ENCODE measurements at regions not wholly inside any gene's neighbourhood (a gene's known extent, or its start where the extent isn't known, plus 50 kb on each side); places are given as distances from the start of the nearest gene placed in this dataset.

DNA sequence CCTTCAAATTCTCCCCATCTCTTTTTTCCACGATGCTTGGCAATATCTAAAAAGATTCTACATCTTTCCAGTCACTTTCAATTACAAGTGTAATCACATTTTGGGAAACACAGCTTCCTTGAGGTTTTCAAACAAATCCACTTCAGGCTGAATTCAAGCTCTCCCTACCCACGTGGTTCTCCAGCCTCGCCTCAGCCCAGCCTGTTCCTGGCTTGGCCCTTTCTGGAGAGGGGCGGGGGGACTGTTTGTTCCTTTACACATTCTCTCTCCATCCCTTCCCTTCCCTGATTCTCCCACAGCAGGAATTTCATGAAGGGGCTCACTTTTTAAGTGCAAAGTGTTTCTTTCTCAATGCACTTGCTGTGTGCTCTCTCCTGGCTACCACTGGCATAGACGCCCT lies 226.3 kb upstream of the SOX11 start:
- DNase-seq = no peak

DNA sequence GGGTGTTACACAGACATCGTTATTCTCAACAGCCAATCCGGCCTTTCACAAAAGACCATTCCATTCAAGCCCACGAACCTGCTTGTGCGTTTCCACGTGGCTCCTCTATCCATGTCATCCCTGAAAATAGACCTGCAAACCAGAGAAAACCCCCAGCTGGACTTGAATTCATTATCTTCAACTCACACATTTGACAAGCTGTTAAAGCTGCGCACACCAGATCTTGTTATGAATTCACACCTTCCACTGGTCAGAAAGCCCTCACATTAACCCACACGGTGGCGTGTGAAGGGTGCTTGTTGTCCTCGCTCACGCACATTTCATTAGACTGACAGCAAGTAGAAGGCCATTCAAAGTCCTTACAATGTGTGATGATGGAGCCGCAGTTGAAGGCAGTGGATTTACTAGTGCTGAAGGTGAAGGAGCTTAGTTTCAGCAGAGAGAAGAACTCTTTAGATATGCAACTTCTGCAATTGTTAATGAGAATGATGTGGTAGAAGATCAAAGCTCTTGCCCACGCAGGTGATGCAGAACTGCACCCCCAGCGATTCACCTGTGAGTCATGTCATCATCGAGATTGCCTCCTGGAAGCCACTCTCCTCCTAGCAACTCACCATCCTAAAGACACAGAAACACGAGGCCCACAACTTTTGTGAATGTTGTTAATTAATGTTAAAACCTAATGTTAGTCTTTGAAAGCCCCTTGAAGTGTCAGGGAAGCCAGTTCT lies 224.8 kb upstream of the SOX11 start:
- DNase-seq = no peak

DNA sequence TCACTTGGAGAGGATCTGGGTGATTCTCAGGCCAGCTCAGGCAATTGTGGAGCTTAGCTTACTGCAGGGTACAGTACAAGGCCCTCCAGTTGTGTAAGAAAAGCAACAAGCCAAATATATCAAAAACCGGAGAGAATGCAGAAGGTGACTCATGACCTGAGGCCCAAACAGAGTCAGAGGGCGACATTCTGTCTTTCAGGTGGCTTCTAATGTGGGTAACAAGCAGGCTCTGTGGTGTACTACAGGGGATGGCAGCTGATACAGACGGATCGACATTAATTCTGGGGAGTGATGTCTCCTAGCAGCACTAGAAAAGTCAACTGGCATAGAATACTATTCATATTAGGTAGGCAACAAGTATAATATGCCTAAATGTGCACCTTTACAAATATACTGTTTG lies 219.5 kb upstream of the SOX11 start:
- DNase-seq = peak; percentile 43

DNA sequence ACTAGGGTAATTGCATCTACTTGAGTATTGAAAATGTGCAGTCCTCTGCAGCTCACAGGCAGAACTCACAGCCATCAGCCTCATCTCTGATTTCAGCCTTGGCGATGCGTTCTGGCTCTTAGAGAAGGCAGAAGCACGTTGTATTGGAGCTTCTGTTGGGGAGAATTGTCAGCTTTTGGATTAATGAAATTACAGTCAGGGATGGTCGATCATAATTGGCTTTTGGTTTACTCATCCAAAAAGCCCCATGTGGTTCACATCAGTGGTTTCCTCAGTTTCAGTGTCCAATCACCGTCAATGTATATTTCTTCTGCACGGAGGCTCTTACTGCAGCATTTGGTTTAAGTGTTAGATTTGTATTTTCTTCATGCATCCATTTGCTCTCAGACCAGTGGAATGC lies 218.5 kb upstream of the SOX11 start:
- no peak for DNase-seq

DNA sequence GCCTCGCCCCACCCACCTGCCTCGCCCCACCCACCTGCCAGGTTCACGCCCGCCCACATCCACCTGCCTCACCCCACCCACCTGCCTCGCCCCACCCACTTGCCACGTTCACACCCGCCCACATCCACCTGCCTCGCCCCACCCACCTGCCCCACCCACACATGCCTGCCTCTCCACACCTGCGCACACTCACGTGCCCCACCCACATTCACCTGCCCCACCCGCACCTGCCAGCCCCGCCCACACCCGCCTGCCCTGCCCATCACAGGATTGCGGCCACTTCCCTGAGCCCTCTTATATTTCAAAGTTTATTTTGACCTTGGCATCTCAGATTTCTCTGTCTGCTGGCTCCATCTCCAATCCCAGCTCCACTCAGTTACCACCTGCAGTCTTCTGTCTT lies 217.5 kb upstream of the SOX11 start:
- DNase-seq = no peak

DNA sequence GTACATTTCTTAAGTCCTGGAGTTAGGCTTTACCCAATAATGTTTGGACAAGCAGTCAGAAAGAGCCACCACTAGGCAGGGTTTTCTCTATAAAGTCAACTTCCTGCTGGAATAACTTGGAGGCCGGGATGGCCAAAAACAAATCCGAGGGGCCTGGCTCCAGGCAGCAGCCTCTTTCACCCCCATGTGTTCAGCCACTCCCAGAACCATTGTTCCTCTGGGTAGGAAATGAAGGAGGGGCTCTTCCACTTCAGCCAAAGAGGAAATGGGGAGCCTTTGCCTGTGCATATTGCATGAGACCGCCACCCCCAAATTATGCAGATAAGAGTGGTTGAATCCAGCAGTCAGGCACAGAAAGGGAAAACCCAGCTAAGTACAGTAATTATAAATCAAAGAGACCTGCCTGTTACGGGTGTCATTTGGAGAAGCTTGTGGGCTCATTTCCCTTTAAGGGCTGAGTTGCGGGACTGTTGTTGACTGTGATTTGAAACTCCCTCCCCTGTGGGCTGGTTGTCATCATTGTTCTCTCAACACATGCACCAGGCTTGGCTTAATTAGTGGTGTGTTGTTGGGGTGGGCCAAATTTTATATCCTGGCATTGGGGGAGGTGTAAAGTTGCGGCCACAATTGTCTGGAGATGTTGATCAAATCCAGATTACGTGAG lies 212.8 kb upstream of the SOX11 start:
- DNase-seq = no peak

DNA sequence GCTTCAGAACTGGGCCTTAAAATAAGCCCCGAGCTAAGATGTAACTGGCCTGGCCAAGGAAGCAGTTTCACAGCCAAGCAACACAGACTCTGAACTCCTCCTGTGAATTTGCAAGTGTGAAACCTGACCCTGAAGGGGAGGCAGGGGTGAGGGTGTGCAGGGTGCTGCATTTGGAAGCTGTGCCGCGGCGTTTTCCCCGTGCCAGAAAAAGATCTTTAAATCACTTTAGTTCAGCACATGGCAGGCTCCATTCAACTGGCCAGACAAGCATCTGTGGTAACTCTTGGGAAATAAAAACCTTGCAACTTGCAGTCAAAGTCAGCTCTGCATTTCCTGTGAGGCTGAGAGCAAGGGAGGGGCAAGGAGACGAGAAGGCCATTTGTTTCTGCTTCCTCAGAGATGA lies 209.3 kb upstream of the SOX11 start:
- DNase-seq = no peak

DNA sequence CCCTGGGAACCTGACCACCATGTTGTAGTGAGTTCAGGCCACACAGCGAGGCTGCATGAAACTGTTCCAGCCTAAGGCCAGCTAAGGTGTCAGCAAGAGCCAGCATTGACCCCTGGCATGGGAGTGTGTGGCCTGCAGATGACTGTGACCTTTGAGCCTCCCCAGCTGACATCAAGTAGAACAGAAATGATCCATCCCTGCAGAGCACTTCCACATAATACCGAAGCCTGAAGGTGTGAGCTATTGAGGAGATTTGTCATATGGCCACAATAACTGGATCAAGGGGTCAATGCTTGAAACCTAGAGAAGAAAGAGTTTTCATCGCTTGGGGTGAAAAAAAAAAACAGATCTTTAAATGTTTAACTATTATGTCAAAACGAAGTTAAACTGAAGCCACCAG lies 207.3 kb upstream of the SOX11 start:
- no peak for DNase-seq

DNA sequence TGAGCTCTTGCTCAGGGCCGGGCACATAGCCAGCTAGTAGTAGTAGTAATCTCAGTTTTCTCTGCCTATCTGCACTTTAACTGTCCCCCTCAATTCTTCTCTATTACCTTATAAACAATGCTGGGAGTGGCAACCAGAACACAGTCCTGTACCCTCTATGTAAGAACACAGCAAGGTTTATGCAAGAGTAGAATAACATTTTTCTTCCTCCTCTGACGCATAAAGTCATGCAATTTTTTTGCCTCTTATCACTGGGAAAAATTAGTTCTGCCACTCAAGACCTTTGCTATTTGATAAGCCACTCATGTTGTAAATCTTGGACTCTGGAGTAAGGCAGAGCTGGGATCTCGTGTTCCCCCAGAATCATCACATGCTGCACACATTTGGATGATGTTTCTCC lies 200.7 kb upstream of the SOX11 start:
- DNase-seq = no peak

DNA sequence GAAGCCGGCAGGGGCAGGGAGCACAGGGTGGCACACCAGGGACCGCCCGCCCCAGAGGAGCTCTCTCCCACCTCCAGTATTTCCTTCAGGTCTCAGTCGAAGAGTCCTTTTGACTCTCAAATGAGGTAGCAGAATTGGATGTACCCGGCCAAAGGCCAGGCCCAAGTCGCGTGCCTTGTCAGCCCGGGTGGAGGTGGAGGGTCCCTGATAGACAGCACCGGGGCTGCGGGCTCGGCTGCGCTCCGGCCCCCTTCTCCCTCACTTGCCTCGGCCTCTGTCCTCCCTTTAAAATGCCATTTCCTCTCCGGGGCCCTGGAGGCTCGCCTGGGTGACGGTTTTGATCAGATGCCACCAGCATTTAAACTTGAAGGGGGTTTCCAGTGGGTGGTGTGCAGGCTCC lies 198.9 kb upstream of the SOX11 start:
- DNase-seq = no peak

DNA sequence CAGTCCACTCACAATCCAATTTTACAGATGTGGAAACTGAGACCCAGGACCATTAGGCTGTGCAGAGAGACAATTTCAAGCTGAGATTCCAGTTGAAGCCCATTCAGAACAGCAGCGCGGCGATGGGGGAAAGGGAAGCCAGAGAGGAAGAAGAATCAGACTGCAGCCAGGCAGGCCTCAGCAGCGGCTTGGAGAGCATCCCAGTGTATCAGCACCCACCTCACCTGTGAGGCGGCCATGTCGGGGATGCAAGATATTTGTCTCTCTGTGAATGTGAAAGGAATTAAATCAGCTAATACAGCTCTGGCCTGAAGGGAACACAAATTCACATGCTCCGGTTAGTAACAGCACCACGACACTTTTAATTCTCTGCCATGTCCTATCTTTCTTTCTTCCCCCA lies 198.0 kb upstream of the SOX11 start:
- no peak for DNase-seq

DNA sequence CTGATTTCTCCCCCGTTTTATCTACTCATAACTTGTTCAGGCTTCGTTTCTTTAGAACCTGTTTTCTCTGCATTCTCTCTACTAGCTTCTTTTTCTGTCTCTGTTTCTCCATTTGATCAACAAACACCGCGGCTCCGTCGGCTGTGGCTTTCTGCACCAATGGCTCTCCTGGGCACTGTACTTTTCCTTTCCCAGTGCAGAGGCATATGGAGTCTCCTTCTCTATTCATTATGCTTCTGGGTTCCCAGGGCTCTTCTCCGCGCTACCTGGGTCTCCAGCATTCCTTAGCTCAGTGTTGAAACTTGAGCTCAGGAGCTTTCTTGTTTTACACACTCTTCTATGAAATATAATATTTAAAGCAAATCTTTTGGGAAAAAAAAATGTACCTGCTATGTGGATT lies 196.6 kb upstream of the SOX11 start:
- DNase-seq = no peak

DNA sequence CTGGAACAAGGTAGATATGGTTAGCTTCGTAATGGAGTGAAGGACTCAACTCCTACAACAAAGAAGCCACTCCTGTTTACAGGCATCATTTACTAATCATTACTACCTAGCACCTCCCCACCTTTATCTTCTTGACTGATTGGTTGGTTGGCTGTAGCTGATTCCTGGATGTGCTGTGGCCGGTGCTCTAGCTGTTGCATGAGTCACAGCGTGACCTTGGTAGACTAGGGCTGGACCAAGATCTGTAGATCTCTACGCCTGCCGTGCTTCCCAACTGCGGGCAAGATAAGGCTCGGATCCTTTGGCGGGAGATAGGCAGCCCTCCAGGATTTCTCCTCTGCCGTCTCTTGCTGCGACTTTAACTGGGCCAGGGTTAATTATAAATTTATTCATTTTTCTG lies 194.3 kb upstream of the SOX11 start:
- no peak for DNase-seq

DNA sequence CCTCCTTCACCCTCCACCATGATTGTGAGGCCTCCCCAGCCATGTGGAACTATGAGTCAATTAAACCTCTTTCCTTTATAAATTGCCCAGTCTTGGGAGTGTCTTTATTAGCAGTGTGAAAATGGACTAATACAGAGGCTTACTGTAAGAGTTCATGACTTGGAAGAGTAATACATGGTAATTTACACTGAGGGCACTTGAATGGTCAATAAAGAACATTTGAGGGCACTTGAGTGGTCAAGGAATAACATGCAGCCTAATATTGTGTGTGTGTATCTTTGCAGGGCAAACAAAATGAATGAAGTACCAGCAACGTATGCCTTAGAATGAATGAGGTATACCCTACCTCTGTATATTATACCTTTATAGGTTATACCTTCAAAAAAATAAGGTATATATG lies 190.4 kb upstream of the SOX11 start:
- DNase-seq = peak; percentile 9

DNA sequence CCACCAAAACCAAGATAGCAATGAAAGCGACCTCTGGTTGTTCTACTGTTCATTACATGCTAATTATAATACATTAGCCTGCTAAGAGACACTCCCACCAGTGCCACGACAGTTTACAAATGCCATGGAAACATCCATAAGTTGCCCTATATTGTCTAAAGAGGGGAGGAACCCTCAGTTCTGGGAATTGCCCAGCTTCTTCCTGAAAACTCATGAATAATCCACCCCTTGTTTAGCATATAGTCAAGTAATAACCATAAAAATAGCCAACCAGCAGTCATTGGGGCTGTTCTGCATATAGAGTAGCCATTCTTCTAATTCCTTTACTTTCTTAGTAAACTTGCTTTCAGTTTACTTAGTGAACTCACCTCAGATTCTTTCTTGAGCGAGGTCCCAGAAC lies 189.8 kb upstream of the SOX11 start:
- no peak for DNase-seq

DNA sequence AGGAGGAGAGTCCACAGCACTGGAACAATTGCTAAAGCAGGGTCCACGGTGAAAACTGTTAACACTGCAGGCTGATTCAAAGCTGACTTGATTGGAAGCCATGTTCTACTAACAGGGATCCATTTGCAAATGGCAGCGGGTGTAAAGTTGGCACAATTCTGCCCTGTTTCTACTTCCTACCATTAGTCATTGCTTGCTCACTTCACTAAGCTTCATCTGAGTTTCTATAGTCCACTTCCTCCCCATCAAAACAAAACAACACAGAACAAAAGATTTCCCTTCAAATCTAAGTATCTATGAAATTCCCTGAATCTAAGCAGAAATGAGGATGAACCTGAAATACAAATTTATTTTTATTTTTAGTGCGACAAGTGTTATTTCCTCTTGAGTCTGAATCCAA lies 187.4 kb upstream of the SOX11 start:
- peak; percentile 27 for DNase-seq

DNA sequence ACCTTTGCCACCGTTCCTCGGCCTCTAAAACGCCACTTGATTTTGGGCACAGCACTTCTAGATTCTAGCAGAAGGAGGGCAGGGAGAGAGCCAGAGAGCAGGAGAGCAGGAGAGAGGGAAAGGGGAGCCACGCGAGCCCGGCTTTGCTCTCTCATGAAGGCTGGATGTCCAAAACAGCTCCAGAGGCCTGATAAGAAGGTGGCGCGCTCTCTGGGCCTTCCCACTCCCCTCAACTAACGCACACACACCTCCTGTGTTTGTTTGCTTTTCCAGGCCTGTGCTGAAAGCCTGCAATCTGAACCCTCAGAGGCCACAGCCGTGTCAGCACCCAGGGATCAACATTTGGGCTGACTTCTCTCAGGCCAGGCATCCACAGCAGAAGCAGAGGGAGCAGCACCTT lies 184.8 kb upstream of the SOX11 start:
- DNase-seq = no peak

DNA sequence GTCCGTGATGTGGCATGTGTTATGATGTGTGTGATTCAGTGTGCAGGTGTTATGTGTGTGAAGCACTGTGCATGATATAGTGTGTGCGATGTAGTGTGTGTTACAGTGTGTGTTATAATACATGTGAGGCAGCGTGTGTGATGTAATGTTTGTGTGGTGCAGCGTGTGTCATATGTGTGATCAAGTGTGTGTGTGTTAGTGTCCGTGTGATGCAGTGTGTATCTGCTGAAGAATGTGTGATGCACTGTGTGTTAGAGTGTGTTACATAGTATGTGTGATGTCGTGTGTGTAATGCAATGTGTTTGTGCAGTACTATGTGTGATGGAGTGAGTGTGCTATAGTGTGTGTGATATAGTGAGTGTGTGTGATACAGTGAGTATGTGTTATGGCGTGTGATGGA lies 182.8 kb upstream of the SOX11 start:
- no peak for DNase-seq

DNA sequence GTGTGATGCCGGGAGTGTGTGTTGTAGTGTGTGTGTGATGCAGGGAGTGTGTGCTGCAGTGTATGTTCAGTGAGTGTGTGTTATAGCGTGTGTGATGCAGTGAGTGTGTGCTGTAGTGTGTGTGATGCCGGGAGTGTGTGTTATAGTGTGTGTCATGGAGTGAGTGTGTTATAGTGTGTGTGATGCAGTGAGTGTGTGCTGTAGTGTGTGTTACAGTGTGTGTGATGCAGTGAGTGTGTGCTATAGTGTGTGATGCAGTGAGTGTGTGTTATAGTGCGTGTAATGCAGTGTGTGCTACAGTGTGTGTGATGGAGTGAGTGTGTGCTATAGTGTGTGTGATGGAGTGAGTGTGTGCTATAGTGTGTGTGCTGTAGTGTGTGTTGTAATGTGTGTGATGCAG lies 182.1 kb upstream of the SOX11 start:
- no peak for DNase-seq

DNA sequence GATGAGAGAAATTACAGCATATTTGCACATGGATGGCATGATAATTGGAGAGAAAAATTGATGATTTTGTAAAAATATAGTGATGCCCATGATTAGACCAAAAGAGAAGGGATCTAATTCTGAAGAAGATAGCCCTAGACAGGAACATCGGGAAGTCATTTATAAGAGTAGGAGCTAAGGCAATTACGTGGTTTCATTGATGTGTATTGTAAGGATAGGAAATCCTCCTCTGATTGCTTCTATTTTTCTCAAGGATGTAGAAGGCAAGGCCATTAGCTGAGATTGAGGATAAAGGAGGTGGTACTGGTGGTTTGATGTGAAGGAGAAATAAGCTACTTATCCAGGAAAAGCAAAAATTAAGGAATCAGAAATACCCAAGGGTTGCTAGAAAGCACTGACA lies 176.5 kb upstream of the SOX11 start:
- DNase-seq = no peak

DNA sequence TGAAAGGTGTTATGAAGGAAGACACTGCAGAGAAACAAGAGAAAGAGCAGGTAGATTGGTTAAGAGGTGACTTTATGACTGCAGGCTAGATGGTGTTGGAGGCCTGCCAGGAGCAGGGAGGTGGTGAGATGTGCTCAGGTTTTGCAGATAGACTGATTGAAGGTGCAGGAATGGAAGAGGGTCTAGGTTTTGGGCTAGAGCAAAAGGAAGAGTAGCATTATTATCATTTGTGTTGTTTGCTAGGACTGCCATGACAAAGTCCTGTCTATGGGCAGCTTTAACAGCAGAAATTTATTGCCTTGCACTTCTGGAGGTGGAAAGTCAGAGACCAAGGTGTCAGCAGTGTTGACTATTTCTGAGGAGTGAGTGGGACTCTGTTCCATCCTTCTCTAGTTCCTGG lies 172.9 kb upstream of the SOX11 start:
- no peak for DNase-seq

DNA sequence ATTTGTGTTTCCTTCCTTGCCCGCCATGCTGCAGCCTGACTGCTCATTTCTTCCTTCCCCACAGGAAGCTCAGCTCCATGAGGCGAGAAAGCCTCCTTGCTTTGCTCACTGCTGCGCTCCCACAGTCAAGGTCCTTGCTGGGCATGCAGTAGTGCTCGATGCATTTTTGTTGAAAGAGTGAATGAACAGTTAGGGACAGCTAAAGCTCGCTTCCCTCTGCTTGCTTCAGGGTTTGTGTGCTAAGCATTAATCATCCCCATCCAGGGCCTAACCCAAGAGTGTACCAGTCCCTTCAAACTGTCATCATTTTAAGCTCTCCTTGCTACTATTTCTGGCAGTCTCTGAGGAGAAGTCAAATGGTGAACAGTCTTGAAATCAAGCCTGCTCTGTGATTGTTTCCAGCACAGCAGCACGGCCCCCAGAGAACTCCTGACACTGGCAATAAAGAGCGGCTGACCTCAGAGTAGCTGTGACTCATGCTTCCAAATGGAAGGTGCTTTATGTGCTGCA lies 171.7 kb upstream of the SOX11 start:
- no peak for DNase-seq

DNA sequence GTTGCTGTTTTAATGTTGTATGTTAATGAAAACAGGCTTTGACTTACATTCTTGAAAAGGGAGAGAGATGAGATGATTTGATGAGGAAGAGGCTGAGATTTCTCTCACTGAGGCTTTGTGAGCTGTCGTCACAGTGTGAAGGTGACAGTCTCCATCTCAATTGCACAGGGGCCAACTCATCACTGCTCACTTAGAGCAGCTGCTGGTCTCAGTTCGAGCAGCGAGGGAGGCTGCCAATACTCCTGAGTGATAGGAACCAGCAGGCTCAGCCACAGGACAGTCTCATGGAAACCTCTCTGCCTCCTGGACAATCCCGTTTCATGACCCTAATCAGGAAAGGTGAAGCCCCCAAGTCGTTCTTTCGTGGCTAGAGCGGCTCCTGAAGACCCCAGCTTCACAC lies 170.7 kb upstream of the SOX11 start:
- DNase-seq = no peak

DNA sequence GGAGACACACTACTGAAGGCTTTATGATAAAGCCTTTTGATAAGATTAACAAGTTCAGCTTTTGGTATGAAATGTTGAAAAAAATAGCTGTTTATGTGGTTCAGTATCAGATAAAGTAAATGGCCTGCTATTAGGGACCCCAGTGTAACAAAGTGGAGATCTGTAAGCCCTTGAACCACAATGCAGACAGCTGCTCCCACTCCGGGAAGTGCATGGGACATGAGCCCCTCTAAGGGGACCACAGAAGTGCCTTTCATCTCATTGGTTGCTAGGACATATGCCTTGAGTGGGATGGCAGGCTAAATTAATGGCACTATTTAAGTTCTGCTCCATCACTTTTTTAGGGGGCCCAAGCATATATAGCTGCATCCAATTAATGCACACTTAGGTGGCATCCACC lies 167.6 kb upstream of the SOX11 start:
- DNase-seq = no peak

DNA sequence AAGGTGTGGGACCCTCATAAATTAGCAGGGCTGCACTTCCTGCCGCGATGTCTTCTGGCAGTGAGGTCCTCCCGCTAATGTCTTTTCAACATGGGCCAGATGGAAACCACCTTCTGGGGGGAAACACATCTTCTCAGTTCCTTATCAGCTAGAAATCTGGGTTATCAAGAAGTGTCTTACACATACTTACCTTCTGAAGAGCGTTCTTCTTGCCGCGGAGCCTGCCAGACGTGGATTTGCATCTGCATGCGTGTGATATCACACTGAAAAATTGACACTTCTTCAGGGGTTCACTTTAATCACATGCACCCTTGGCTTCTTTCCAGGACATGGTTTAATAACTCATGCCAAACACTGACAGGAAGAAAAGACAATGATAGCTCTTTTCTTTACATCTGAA lies 163.5 kb upstream of the SOX11 start:
- no peak for DNase-seq

All from DMS53 (cell line).